GM19463 (cell line): ENCODE measurements at regions not wholly inside any gene's neighbourhood (a gene's known extent, or its start where the extent isn't known, plus 50 kb on each side); places are given as distances from the start of the nearest gene placed in this dataset.

Experiments used
- ATAC-seq: cut with Tn5 transposase; IDR thresholded peaks from one replicate; pipeline ENCODE4 v1.9.1; 2021; ENCODE audit warnings: mild to moderate bottlenecking, moderate library complexity; ENCODE audit not compliant: unreplicated experiment

DNA sequence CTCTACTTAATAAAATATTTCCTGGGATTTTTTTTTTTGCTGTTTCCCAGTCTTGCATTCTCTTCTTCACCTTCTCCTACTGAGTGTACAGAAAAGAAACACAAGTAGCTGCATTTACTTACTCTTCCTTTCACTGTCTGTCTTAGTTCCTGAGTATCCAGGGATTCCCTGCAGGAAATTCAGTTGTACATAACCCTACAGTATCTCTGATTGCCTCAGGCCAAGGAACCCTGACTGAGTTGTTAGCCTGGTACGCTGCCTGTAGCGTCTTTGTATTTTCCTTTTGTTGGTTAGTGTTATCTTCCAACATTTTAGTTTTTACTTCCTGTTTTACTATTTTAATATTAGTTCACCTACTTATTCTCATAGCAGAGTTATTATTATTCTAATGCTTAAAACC is 142.5 kb upstream of the ROBO1 start:
- ATAC-seq, result no peak

DNA sequence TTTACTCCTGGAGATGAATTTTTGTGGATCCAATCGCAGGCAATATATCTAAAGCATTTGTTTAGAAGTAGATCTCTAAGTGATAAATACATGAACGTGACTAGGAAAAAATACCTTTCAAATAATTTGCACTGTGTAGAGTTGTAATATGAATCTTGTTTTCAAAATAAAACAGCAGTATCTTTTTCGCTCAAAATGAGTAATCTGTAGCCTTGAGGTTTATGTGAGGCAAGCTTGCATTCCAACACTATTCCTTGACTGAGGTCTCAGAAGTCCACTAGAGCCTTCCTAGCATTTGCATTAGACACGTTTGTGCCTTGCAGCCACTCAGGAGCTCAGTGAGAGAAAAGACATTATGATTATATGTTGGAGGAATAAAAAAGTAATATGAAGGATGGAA is 138.3 kb upstream of the ROBO1 start:
- no peak for ATAC-seq

DNA sequence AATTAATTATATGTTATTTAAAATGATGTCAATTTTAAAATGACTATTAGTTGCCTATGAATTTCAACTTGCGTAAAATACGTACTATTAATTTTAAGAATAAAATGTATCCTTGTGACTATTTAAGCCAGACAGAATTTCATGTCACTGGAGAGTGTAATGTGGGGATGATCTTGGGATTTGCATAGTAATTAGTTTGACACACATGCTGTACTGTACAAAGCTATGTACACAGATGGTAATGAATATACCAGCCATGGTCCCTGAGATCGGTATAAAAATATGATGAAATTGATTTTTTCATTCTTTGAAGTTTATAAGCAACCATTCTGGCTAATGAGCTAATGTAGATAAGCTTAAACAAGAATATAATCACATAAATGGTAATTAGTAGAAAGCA is 134.4 kb upstream of the ROBO1 start:
- ATAC-seq, result no peak

DNA sequence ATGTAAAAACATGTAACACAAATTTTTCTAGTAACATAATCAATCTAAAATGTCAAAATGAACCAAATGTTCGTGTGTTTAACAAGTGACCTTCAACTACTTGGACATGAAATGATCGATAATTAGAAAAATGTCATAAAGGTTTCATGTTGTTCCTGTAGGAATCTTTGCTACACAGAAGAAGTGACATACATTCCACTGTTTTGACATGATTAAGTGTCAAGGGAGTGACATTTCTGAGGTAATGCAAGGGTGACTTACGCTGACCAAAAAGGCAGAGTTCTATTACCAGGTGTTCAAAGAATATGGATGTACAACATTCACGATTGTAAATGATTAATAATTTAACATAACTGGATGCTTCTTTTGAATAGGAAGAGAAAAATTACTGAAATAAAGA is 131.1 kb upstream of the ROBO1 start:
- ATAC-seq, result no peak

DNA sequence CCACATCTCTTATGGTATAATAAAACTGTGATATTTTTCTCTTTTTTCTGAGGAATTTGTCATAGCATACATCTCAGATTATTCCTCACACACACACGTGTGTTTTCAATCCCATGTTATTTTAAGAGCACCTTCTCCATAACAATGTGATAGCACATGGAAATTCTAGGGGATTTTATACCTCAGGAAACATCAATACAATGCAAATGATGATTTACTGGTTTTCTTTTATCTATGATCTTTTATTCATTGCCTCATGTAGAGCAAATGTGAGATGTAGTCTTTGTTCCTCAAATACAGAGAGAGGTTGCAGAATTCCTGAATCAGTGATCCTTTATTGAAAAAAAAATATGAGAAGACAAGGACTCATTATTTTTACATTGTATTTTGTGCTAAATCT is 128.3 kb upstream of the ROBO1 start:
- ATAC-seq, result no peak

DNA sequence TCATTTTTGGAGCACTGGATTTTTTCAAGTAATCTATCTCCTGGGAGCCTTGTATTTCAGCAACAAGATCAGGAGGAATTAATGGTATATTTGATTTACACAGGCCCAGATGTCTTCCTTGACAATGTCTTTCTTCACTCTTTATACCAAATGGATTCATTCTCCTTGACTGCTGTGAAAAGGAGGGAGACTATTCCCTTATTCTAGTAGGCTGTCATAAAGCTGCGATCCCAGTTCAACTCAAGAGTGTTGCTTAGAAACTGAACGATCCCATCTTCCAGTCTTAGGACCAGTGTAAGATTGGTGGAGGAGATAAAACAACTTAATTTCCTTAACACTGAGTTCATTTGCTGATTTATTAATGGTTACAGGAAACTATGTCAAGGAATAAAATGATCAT is 119.4 kb upstream of the ROBO1 start:
- no peak for ATAC-seq

DNA sequence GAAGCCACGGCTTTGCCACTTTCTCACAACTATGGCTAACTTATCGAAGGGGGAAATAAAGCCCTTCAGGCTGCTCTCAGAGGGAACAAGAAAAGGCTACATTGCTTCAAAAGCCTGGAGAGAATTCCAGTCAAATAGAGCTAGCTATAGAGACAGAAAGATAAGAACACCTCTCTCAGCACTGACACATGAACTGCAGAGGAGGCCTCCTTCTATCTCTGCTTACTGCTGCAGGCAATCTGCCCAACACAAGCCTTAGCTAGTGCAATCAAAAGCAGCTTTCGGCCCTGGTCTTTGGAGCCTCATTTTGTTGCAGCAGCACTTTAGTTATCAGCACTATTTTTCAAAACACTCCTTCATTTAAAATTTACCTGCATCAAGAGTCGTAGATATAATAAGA is 118.4 kb upstream of the ROBO1 start:
- no peak for ATAC-seq

DNA sequence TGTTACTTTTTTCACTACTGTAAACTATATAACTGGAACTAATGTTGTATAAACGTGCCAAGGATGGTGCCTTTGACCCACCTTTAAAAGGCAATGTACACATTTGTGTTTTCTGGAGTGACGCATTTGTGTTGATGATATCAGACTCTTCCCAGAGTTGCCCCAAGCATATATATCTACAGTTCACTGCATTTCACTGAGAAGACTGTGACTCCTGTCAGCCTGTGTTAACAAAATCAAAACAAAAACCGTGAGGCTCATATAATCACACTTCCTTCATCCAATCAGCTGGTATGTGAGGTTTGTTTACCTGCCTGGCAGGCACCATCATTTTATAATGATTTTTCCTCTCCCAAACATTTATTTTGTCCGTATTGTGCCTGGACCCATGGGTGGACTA is 117.6 kb upstream of the ROBO1 start:
- ATAC-seq, result no peak

DNA sequence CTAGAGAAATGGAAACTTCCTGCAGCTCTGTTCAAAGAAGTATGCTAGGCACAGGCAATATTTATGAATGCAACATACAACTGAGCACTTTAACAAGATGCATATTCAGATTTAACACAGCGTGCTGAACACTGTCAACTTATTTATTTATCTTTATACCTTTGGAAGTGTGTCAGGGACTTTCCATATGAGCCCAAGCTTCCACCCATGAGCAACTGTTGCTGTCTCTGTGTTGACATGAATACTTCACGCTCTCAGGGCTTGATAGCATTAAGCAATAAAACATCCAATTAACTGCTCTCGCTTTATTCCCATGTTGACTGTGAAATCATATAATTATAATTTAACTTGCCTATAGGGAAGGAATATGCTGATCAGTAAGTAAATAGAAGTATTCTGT is 116.6 kb upstream of the ROBO1 start:
- no peak for ATAC-seq

DNA sequence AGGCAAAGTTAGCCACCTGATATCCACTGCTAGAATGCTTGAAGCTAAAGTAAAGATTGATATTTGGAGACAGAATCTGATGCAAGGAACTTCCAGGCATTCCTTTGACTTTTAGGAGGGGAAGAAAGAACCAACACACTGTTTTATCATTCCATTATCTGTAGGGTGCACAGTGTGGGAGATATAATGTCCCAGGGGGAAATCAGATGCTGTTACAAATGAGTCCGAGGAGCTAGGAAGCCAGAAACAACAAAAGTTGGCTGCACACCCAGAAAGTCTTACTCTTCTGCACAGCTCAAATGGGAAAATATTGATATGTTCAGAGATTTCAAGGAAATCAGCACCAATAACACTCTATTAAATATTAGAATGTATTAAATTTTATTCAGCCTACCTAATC is 113.6 kb upstream of the ROBO1 start:
- no peak for ATAC-seq

DNA sequence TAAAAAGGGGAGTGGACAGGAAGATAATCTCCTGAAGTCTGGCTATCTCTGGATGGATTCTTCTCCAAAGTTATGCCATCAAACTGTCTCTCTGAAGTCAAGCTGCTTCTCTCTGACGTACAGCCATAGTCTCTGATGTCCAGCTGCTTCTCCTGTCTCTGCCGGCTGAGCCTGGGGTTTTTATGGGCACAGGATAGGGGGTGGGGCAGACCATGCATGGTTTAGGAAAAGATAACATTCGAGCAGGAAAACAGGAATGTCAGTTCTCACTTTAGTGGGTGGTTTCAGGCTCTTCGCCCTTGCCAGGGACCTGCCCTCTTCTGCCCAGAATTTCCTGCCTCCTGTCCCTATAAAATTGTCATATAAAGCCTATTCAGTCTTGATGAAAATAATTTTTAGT is 110.9 kb upstream of the ROBO1 start:
- no peak for ATAC-seq

DNA sequence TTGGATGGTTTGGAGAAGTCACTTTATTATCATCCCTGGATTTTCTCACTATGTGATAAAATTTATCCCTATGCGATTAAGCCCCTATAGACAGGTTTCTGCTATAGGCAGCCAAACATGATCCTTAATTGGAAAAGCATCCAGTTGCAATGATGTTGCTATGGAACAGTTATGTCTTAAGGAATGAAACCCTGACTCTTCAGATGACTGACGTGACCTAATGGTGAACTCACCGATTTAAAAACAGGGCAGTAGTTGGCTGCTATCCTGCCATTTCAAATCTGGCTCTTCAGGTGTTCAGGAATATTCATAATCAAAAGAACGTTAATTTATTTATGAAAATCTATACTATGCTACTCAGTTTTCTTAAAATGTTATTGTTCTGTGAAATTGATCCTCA is 106.8 kb upstream of the ROBO1 start:
- no peak for ATAC-seq

DNA sequence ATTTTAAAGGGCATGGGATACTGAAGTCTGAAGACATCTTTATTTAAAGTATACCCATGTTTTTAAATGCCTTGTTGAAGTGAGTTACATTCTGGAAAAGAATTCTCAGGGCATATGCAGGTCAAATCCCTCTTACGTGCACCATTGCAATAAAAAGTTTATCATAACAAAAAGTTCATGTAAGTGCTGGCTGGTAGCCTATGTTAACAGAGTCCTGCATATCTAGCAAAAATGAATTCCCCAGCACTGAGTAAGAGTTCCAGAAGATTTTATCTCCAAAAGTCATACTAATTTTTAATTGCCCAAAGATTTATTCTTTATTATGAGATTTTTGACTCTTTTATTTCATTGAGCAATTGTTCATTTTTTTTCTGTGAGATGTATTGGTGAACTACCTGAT is 104.7 kb upstream of the ROBO1 start:
- no peak for ATAC-seq

DNA sequence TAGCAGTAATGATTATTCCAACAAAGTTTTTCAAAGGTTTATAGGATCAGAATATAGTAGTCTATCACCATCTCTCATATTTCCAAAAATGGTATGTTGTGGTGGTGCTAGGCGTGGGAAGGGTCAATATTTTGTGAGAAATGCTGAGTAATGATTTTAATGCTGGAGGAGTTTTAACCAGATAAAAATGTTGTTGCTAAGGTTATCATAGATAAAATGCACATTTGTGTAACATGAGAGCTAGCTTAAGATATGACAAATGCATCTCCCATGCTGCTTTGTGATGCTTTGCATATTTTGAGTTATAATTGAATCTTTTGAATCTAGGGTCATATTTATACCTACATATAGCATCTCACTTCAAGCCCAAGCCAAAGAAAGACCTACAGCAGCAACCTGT is 103.9 kb upstream of the ROBO1 start:
- ATAC-seq, result no peak

DNA sequence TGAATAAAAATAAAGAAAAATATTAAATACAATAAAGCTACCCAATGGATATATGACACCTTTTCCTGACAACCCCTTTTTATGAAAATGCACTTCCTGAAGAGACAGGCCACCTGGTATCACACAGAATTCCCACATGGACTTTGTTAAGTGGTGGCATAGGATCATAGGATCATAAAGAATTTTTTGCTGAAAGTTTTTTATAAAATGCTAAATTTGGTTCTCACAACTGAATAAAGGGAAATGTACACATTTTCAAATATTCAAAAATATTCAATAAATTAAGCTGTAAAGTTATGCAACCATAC is 102.5 kb upstream of the ROBO1 start:
- ATAC-seq, result no peak

DNA sequence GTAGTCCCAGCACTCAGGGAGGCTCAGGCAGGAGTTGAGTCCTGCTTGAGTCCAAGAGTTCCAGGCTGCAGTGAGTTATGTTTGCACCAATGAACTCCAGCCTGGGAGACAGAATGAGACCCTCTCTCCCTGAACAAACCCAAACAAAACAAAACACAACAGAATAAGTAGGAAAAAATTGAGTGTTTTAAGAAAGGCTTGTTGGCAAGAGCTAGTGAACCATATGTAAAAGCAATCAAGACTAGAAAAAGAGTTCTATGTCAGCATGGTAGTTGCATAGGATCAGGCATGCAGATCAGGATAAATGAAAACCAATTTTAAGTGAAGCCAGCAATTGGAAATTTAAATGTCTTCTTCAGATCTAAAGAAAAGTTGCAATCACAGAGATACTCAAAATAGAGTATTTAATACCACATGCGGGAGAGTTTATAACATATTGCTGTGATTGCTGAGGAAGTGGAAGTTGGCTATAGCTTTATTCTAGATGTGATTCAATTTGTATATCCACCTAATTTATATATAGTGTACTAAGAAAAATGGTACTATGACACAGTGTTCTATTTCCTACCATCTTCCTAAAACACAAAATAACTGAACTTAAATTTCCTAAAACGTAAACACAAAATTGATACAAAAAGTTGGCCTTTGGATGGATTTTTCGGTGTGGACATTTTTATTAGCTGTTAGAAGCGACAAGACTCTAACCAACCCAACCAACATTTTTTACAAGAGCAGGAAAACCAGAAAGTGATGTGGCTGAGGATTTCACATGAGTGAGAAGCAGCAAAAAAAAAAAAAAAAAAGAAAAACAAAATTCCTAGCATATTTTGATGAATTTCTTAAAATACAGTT is 101.9 kb upstream of the ROBO1 start:
- ATAC-seq, result no peak

DNA sequence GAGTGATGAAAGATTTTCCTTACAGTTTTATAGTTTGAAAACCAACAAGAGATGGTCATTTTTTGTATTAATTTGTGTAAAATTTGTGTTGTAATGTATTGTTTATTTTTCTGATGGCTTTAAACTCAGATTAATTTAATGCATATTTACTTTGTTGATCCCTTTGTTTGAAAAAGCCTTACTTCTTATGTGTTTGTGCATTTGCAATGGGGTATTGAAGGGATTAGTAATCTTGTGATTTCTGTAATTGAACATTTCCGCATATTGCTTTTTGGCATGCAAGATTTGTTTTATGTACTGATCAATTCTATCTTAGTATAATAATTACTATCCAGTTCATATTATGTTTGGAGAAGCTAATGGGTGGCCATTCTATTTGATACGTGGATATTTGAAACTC is 98.4 kb upstream of the ROBO1 start:
- no peak for ATAC-seq

DNA sequence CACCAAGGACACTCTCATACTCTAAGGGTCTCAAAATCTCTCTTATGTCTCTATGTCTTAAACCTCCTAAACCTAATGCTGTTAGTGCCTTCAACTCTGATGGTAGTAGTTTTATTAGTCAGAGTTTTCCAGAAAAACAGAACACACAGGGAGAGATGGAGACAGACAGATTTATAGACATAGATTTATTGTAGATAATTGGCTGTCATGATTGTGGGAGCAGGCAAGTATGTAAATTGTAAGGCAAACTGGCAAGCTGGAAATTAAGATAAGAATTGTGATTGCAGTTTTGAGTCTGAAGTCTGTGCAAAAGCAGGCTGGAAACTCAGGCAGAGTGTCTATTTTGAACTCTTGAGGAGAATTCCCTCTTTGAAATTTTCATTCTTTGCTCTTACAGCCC is 96.3 kb upstream of the ROBO1 start:
- ATAC-seq, result no peak

DNA sequence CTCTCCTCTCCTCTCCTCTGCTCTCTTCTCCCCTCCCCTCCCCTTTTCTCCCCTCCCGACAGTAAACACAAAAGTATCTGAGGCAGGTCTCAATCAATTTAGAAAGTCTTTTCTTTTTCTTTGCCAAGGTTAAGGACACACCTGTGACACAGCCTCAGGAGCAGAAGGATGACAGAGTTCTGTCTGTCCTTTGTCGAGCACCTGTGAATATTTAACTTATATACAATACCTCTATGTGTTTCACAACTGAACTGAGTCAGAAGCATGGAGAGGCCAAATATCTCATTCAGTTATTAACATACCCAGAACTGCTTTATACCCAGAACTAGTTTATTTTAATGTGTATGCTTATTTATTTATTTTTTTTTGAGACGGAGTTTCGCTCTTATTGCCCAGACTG is 81.1 kb upstream of the ROBO1 start:
- ATAC-seq, result no peak

DNA sequence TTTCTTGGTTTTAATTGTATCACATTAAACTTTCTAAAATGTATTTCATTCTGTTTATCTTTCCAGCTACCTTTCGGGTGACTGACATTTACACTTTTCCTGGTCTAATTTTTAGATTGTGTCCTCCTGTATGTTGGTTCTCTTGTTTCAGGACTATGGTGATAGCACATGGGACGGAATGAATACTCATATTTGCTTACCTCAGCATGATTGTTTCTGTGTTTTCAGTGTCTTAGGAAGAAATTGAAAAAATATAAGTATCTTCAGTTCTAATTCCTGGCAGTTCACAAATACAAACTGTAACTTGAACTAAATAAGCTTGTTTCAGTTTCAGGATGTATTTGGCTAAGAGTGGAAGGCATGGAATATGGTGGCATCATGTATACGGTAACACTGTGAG is 80.1 kb upstream of the ROBO1 start:
- ATAC-seq, result no peak

DNA sequence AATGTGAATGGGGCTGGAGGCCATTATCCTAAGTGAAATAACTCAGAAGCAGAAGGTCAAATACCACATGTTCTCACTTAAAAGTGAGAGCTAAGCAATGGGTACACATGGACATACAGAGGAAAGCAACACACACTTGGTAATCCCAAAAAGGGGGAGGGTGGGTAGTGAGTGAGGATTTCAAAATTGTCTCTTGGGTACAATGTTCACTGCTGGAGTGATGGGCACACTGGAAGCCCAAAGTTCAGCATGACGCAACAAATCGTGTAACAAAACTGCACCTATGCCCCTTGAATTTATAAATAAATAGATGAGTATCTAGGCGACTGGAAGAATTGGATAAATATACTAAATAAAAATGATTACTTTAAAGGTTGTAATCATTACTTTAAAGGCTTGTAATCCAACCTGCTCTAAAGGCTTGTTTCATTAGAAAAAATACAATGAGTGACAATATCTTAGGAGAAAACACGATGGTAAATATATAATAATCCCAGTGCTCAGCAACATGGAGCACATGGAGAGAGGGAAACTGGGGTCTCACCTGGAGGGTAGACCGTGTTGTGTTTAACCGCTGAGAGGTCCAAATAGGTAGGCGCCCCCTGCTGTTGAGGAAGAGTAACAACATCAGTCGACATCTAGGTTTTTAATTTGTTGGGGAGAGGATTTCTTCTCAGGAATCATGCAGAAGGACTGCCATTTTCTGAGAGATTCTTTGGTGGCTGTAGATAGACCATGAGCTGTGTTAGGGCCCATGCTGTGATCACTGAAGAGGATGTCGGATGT is 78.5 kb upstream of the ROBO1 start:
- ATAC-seq, result peak; percentile 47

DNA sequence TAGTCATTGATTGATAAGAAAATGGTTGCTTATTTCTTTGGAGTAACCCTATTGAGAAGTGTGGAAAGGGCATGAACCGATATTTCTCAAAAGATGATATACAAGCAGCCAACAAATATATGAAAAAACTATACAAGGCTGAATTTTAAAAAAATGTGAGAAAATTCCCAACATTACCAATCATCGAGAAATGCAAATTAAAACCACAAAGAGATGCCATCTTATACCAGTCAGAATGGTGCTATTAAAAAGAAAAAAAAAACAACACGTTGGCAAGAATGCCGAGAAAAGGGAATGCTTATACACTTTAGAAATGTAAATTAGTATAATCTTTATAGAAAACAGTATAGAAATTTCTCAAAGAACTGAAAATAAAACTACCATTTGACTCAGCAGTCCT is 77.7 kb upstream of the ROBO1 start:
- ATAC-seq, result no peak

DNA sequence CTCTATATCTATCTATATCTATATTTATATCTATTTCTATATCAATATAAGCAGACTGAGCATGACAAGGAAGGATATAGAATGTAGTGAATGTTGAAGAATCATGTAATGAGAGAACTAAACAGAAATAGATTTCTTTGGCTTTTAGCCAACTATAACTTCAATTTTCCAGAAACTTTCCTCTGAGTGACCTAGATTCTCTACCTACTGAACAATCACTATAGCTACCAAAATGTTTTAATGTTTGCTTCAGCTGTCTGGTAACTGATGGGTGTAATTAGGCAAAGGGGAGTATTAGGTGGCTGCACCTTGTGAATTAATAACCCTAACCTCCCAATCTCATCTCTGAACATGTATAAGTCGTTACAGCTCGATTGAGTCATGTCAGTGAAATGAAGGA is 76.4 kb upstream of the ROBO1 start:
- ATAC-seq, result no peak
